ENCODE measurements at regions not wholly inside any gene's neighbourhood (a gene's known extent, or its start where the extent isn't known, plus 50 kb on each side); places are given as distances from the start of the nearest gene placed in this dataset.

DNA sequence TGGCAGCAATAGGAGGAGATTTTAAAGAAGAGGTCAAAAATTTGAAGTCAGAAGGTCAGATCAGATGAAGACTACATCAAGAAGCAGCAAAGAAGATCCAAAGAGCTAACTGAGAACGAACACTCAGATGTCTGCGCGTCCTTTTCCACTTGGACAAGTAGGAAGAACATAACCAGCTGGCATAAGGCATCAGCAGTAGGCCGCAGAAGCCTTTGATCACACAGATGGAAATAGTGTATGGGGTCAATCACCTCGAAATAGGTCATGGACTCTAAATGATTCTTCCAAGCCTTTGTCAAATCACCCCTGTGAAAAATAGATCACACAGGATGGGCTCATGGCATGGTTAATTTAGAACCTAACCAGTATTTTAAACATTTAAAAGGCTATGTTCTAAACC lies 56.4 kb upstream of the TOM1L1 start:
- FAIRE-seq (no peak), ATAC-seq (no peak), DNase-seq (ENCODE audit: low spot score) (no peak)
- TF ChIP-seq SIN3A (IDR thresholded peaks at IDR 0.05; ENCODE audit: borderline replicate concordance, low read depth, low read length) (no peak), KAT8 (CRISPR knock-in tag; IDR thresholded peaks at IDR 0.05) (no peak), ZSCAN20 (CRISPR knock-in tag; IDR thresholded peaks at IDR 0.05; ENCODE audit: borderline replicate concordance) (no peak), BCL6 (CRISPR knock-in tag; IDR thresholded peaks at IDR 0.05) (no peak), ATRX (CRISPR knock-in tag; IDR thresholded peaks at IDR 0.05; ENCODE audit: borderline replicate concordance) (no peak), ATF7-NPFF (CRISPR knock-in tag; IDR thresholded peaks at IDR 0.05; ENCODE audit: low read depth) (no peak), ZFP36L2 (CRISPR knock-in tag; IDR thresholded peaks at IDR 0.05) (no peak), YY1 (IDR thresholded peaks at IDR 0.05; ENCODE audit: insufficient read depth, insufficient replicate concordance, low read depth, low read length) (no peak), ZNF367 (CRISPR knock-in tag; IDR thresholded peaks at IDR 0.05; ENCODE audit: borderline replicate concordance) (no peak), ZNF556 (CRISPR knock-in tag; IDR thresholded peaks at IDR 0.05; ENCODE audit: borderline replicate concordance) (no peak), ZFP90 (CRISPR knock-in tag; IDR thresholded peaks at IDR 0.05; ENCODE audit: borderline replicate concordance) (no peak), ZFYVE20 (CRISPR knock-in tag; IDR thresholded peaks at IDR 0.05; ENCODE audit: borderline replicate concordance, low read depth) (no peak), ZNF33A (CRISPR knock-in tag; IDR thresholded peaks at IDR 0.05; ENCODE audit: borderline replicate concordance) (no peak), ZNF101 (CRISPR knock-in tag; IDR thresholded peaks at IDR 0.05; ENCODE audit: borderline replicate concordance, low read depth) (no peak), ZNF746 (CRISPR knock-in tag; IDR thresholded peaks at IDR 0.05) (no peak)
- TF ChIP-seq, protein P1, sequence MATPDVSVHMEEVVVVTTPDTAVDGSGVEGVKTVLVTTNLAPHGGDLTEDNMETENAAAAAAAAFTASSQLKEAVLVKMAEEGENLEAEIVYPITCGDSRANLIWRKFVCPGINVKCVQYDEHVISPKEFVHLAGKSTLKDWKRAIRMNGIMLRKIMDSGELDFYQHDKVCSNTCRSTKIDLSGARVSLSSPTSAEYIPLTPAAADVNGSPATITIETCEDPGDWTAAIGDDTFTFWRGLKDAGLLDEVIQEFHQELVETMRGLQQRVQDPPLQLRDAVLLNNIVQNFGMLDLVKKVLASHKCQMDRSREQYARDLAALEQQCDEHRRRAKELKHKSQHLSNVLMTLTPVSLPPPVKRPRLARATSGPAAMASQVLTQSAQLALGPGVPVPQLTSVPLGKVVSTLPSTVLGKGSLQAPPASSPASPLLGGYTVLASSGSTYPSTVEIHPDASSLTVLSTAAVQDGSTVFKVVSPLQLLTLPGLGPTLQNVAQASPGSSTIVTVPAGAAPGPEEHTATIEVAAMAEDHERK (CRISPR knock-in tag; IDR thresholded peaks at IDR 0.05; ENCODE audit: low read depth), result no peak
- TF ChIP-seq, protein P2, sequence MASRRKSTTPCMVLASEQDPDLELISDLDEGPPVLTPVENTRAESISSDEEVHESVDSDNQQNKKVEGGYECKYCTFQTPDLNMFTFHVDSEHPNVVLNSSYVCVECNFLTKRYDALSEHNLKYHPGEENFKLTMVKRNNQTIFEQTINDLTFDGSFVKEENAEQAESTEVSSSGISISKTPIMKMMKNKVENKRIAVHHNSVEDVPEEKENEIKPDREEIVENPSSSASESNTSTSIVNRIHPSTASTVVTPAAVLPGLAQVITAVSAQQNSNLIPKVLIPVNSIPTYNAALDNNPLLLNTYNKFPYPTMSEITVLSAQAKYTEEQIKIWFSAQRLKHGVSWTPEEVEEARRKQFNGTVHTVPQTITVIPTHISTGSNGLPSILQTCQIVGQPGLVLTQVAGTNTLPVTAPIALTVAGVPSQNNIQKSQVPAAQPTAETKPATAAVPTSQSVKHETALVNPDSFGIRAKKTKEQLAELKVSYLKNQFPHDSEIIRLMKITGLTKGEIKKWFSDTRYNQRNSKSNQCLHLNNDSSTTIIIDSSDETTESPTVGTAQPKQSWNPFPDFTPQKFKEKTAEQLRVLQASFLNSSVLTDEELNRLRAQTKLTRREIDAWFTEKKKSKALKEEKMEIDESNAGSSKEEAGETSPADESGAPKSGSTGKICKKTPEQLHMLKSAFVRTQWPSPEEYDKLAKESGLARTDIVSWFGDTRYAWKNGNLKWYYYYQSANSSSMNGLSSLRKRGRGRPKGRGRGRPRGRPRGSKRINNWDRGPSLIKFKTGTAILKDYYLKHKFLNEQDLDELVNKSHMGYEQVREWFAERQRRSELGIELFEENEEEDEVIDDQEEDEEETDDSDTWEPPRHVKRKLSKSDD (CRISPR knock-in tag; IDR thresholded peaks at IDR 0.05; ENCODE audit: low read depth), result no peak
- TF ChIP-seq, protein P3, sequence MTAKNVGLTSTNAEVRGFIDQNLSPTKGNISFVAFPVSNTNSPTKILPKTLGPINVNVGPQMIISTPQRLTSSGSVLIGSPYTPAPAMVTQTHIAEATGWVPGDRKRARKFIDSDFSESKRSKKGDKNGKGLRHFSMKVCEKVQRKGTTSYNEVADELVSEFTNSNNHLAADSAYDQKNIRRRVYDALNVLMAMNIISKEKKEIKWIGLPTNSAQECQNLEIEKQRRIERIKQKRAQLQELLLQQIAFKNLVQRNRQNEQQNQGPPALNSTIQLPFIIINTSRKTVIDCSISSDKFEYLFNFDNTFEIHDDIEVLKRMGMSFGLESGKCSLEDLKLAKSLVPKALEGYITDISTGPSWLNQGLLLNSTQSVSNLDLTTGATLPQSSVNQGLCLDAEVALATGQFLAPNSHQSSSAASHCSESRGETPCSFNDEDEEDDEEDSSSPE (CRISPR knock-in tag; IDR thresholded peaks at IDR 0.05), result no peak
- TF ChIP-seq, protein P4, sequence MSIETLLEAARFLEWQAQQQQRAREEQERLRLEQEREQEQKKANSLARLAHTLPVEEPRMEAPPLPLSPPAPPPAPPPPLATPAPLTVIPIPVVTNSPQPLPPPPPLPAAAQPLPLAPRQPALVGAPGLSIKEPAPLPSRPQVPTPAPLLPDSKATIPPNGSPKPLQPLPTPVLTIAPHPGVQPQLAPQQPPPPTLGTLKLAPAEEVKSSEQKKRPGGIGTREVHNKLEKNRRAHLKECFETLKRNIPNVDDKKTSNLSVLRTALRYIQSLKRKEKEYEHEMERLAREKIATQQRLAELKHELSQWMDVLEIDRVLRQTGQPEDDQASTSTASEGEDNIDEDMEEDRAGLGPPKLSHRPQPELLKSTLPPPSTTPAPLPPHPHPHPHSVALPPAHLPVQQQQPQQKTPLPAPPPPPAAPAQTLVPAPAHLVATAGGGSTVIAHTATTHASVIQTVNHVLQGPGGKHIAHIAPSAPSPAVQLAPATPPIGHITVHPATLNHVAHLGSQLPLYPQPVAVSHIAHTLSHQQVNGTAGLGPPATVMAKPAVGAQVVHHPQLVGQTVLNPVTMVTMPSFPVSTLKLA (IDR thresholded peaks at IDR 0.05), result no peak
- in situ Hi-C loops (cut with HindIII; ENCODE audit: extremely low pct_ligation_motif_present, low pct_unique_long_range_greater_than_20kb), result no loop called here
- H2AFZ ChIP-seq (ENCODE audit: low read length), result no peak overlapping the region
- H3K4me3 ChIP-seq (replicated peaks in 1 of 3; ENCODE audit: insufficient read depth in 1 of 3, low read depth in 2 of 3, low read length in 3 of 3), result no peak overlapping the region
- H3K27ac ChIP-seq (ENCODE audit: extremely low read length, insufficient read depth, low read length), result no peak overlapping the region
- H4K20me1 ChIP-seq (ENCODE audit: insufficient read depth, low read length), result no peaks in the 10 kb centered on the region
- H3K4me1 ChIP-seq (ENCODE audit: insufficient read depth, low read length), result no peaks in the 10 kb centered on the region
- ChIA-PET CTCF (ENCODE audit: low intra/inter-chr PET ratio, low total read pairs) (no interaction called here), POLR2A (no interaction called here)
- BruUV-seq (replicated peaks), result no TSS peak
- WGBS (ENCODE audit: low lambda C conversion rate), result 57% methylated on average over 5 of the region's 5 CpGs
- H3K9me3 ChIP-seq (ENCODE audit: low read length), result no peaks in the 10 kb centered on the region
- H3K79me2 ChIP-seq (ENCODE audit: insufficient read depth, low read length), result no peaks in the 10 kb centered on the region
- no peaks in the 10 kb centered on the region for H3K27me3 ChIP-seq (ENCODE audit: control insufficient read depth in 1 of 2, insufficient read depth in 2 of 2, low read length in 2 of 2)
- no peak overlapping the region for H3K9ac ChIP-seq (ENCODE audit: insufficient read depth, low read depth, low read length)
- H3K36me3 ChIP-seq (replicated peaks in 1 of 2; ENCODE audit: control insufficient read depth in 1 of 2, insufficient read depth in 2 of 2, low read length in 2 of 2), result no peaks in the 10 kb centered on the region
- intact Hi-C loops (cut with micrococcal nuclease; ENCODE audit: unreplicated experiment), result no loop called here
- no peak overlapping the region for H3K4me2 ChIP-seq (ENCODE audit: low read depth, low read length)
